MM.1S (cell line): ENCODE measurements at regions not wholly inside any gene's neighbourhood (a gene's known extent, or its start where the extent isn't known, plus 50 kb on each side); places are given as distances from the start of the nearest gene placed in this dataset.

ENCODE experiments used
- DNase-seq: peaks from one replicate; pipeline ENCODE4 v3.0.0-alpha.2; 2015
- H2AFZ ChIP-seq: fragments of 300-600 bp; sonication (generic); 2 replicates; pipeline ENCODE4 v1.6.0; 2016; ENCODE audit warnings: antibody characterized with exemption, low read length
- H3F3A ChIP-seq: fragments of 300-600 bp; sonication (generic); 2 replicates; pipeline ENCODE4 v1.6.1; 2016; ENCODE audit warnings: mild to moderate bottlenecking, antibody characterized with exemption, low read length, moderate library complexity, mixed read lengths; ENCODE audit not compliant: insufficient read depth
- H3K27ac ChIP-seq: fragments of 300-600 bp; sonication (generic); 2 replicates; pipeline ENCODE4 v1.5.1; 2016; ENCODE audit warnings: mild to moderate bottlenecking, low read length
- H3K27me3 ChIP-seq: fragments of 300-600 bp; sonication (generic); replicated peaks from 2 replicates; pipeline ENCODE4 v1.6.0; 2016; ENCODE audit warnings: low read length; ENCODE audit not compliant: insufficient read depth
- H3K36me3 ChIP-seq: fragments of 300-600 bp; sonication (generic); replicated peaks from 2 replicates; pipeline ENCODE4 v1.6.1; 2016; ENCODE audit warnings: mild to moderate bottlenecking, low read length, mixed read lengths; ENCODE audit not compliant: insufficient read depth
- H3K4me1 ChIP-seq: fragments of 300-600 bp; sonication (generic); 2 replicates; pipeline ENCODE4 v1.6.1; 2016; ENCODE audit warnings: low read length, mixed read lengths
- H3K4me2 ChIP-seq: fragments of 300-600 bp; sonication (generic); 2 replicates; pipeline ENCODE4 v1.6.0; 2016; ENCODE audit warnings: low read depth, low read length
- H3K4me3 ChIP-seq: fragments of 300-600 bp; sonication (generic); 2 replicates; pipeline ENCODE4 v1.5.1; 2016; ENCODE audit warnings: low read length, mixed read lengths
- H3K79me2 ChIP-seq: fragments of 300-600 bp; sonication (generic); 2 replicates; pipeline ENCODE4 v1.6.1; 2016; ENCODE audit warnings: mixed run types, low read length, mixed read lengths
- H3K9ac ChIP-seq: fragments of 300-600 bp; sonication (generic); 2 replicates; pipeline ENCODE4 v1.6.1; 2016; ENCODE audit warnings: low read length, mixed read lengths
- H3K9me2 ChIP-seq: fragments of 300-600 bp; sonication (generic); replicated peaks from 2 replicates; pipeline ENCODE4 v1.6.1; 2016; ENCODE audit warnings: mild to moderate bottlenecking, low read length, mixed read lengths; ENCODE audit not compliant: insufficient read depth
- H3K9me3 ChIP-seq: fragments of 300-600 bp; sonication (generic); replicated peaks from 2 replicates; pipeline ENCODE4 v1.6.1; 2016; ENCODE audit warnings: mild to moderate bottlenecking, low read length, mixed read lengths; ENCODE audit not compliant: insufficient read depth
- H4K20me1 ChIP-seq: fragments of 300-600 bp; sonication (generic); 2 replicates; pipeline ENCODE4 v1.6.1; 2016; ENCODE audit warnings: mild to moderate bottlenecking, low read length, moderate library complexity, mixed read lengths; ENCODE audit not compliant: insufficient read depth
- CTCF ChIP-seq: fragments of 300-600 bp; sonication (generic); IDR thresholded peaks from 2 replicates; pipeline ENCODE4 v1.5.1; 2016; ENCODE audit warnings: antibody characterized with exemption, low read length, mixed read lengths
- EZH2 ChIP-seq: fragments of 300-600 bp; sonication (generic); optimal IDR thresholded peaks from 2 replicates; pipeline ENCODE3; 2017; ENCODE audit warnings: low read depth, mild to moderate bottlenecking, antibody characterized with exemption, low read length, mixed read lengths
- EZH2phosphoT487 ChIP-seq: fragments of 300-600 bp; sonication (generic); IDR thresholded peaks from 2 replicates; pipeline ENCODE4 v1.6.1; 2018; ENCODE audit warnings: antibody characterized with exemption, low read length

- no peak overlapping the region for H3K4me3 ChIP-seq
- TF ChIP-seq EZH2phosphoT487 (no peak), CTCF (no peak), EZH2 (no peak)
- DNase-seq = no peak
- no peaks in the 10 kb centered on the region for H4K20me1 ChIP-seq
- no peak overlapping the region for H2AFZ ChIP-seq
- no peaks in the 10 kb centered on the region for H3K9me3 ChIP-seq
- no peak overlapping the region for H3K9ac ChIP-seq
- no peaks in the 10 kb centered on the region for H3K4me1 ChIP-seq
- H3K79me2 ChIP-seq = no peaks in the 10 kb centered on the region
- no peak overlapping the region for H3K4me2 ChIP-seq
- H3K36me3 ChIP-seq = no peaks in the 10 kb centered on the region
- no peaks in the 10 kb centered on the region for H3K9me2 ChIP-seq
- H3K27ac ChIP-seq = no peak overlapping the region
- no peaks in the 10 kb centered on the region for H3F3A ChIP-seq
- no peaks in the 10 kb centered on the region for H3K27me3 ChIP-seq
These were observed 76.7 kb upstream of the WDR75 start for GRCh38 chr2:189364607-189365006.

- Histone ChIP-seq H3K27me3 (no peaks in the 10 kb centered on the region), H3K36me3 (no peaks in the 10 kb centered on the region), H3K4me1 (no peaks in the 10 kb centered on the region), H3K9me2 (no peaks in the 10 kb centered on the region), H3K4me3 (no peak overlapping the region), H3K9me3 (no peaks in the 10 kb centered on the region), H3K27ac (no peak overlapping the region), H3F3A (no peaks in the 10 kb centered on the region), H3K79me2 (no peaks in the 10 kb centered on the region), H4K20me1 (no peaks in the 10 kb centered on the region), H3K9ac (no peak overlapping the region), H2AFZ (no peak overlapping the region), H3K4me2 (no peak overlapping the region)
- DNase-seq = no peak
- TF ChIP-seq CTCF (no peak), EZH2 (no peak), EZH2phosphoT487 (no peak)
These were observed 74.9 kb upstream of the WDR75 start for GRCh38 chr2:189366349-189366748.

- Histone ChIP-seq H3K9me3 (no peaks in the 10 kb centered on the region), H4K20me1 (no peaks in the 10 kb centered on the region), H3K9me2 (no peaks in the 10 kb centered on the region), H2AFZ (no peak overlapping the region), H3K27ac (no peak overlapping the region), H3K4me1 (no peaks in the 10 kb centered on the region), H3K36me3 (no peaks in the 10 kb centered on the region), H3K4me2 (no peak overlapping the region), H3K9ac (no peak overlapping the region), H3F3A (no peaks in the 10 kb centered on the region), H3K4me3 (no peak overlapping the region), H3K27me3 (no peaks in the 10 kb centered on the region), H3K79me2 (no peaks in the 10 kb centered on the region)
- TF ChIP-seq EZH2 (no peak), CTCF (no peak), EZH2phosphoT487 (no peak)
- no peak for DNase-seq
These were observed 73.9 kb upstream of the WDR75 start for GRCh38 chr2:189367343-189367742.

GRCh38 chr2:189369566-189369965, 71.7 kb upstream of the WDR75 start:
- Histone ChIP-seq H3K9ac (no peak overlapping the region), H4K20me1 (no peaks in the 10 kb centered on the region), H3K4me1 (no peaks in the 10 kb centered on the region), H3K9me2 (no peaks in the 10 kb centered on the region), H3K79me2 (no peaks in the 10 kb centered on the region), H3K4me2 (no peak overlapping the region), H3K4me3 (no peak overlapping the region), H3K27me3 (no peaks in the 10 kb centered on the region), H3K27ac (no peak overlapping the region), H3K9me3 (no peaks in the 10 kb centered on the region), H2AFZ (no peak overlapping the region), H3K36me3 (no peaks in the 10 kb centered on the region), H3F3A (no peaks in the 10 kb centered on the region)
- TF ChIP-seq CTCF (no peak), EZH2 (no peak), EZH2phosphoT487 (no peak)
- no peak for DNase-seq
